GM21529 (cell line): ENCODE measurements at regions not wholly inside any gene's neighbourhood (a gene's known extent, or its start where the extent isn't known, plus 50 kb on each side); places are given as distances from the start of the nearest gene placed in this dataset.
"Not testable (repeated sequence)": the region's sequence is repeated elsewhere in the genome, so short reads cannot be mapped to it uniquely, and the experiment has no call there.

Source experiments
- ATAC-seq: cut with Tn5 transposase; IDR thresholded peaks from one replicate; pipeline ENCODE4 v1.9.1; 2021; ENCODE audit not compliant: unreplicated experiment

GRCh38 chr13:32828711-32829110 lies 187.5 kb upstream of the KL start:
- ATAC-seq: no peak

GRCh38 chr13:32829269-32829668 lies 187.0 kb upstream of the KL start:
- no peak for ATAC-seq

DNA sequence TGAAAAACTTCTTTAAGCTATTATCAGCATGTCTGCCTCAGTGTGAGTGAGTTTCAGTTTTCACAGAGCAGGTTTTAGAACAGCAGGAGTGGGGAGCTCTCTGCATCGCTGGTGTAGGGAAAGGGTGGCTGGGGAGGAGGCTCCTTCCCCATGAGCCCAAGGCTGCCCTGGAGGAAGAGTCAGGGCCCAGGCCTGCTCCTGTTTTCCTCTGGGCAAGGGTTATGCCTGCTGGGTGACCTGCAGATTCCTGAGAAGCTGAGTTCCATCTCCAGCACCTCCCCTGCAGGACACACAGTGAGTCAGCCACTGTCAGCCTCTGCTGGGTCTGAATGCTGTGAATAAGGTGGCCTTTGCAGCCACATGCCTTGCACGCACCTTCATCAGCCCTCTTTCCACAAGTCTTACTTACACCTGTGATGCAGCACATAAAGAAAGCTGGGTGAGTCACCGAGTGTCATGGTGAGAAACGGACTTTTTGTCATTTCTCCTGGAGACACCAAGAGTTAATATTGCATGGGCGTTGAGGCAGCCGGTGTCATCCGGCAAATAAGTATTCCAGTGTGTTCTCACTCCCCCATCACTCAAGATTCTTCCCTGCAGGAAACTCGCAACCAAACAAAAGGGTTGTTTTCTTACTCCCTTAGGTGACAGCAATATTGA lies 186.4 kb upstream of the KL start:
- no peak for ATAC-seq

DNA sequence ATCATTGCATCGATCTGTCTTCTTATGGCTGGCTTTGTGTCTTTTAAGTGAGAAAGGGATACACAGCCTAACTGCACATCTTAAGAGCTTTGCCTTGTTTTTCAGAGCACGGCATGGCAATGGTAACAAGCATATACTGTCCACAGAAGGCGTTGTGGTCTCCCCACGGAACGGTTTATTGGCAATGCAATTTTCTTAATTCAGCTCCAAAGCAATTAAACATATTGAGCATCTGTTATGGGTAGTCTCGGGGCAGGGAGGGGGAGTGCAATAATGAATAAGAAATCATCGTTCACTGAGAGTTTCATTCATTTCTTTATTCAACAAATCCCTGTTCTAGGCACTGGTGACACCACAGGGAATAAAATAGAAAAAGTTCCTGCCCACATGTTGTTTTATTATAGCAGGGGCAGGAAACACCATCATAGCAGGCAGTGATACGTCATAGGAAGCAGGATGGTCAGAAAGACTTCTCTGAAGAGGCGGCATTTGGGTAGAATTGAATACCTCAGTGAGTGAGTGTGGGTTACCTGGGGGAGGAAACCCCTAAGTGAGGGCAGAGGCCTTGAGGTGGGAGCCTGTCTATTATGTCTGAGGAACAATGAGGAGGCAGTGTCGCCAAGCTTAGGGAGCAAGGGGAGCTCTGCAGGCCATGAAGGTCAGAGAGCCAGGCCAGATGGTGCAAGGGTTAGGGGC lies 185.7 kb upstream of the KL start:
- no peak for ATAC-seq

DNA sequence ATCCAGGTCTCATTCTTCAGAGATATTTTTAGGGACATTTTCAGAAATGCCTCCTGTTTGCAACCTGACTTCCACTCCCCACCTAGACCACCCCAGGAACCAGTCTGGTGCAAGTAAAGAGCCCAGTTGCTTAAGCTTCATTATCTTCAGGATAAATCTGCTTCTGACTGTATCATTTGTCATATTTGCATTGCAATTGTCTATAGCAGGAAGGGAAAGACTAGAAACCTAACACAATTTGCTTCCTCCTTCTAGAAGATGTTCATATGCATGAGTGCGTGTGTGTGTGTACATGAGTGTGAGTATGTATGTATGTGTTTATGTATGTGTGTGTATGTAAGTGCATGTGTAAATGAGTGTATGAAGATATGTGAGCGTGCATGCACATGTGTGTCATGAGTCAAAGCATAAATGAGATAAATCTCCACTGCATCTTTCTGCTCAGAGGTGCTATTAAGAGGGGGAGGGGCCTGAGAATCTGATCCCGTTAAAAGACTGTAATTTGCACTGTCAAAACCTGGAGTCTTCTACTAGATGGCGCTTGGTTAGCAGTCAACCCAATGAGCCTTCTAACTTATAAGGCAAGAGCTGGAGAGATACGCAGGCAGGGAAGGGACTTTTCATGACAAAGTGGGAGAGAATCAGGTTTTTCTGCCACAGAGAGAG lies 178.8 kb upstream of the KL start:
- no peak for ATAC-seq

- no peak for ATAC-seq
Observed at GRCh38 chr13:32837973-32838927, 178.0 kb upstream of the KL start.

DNA sequence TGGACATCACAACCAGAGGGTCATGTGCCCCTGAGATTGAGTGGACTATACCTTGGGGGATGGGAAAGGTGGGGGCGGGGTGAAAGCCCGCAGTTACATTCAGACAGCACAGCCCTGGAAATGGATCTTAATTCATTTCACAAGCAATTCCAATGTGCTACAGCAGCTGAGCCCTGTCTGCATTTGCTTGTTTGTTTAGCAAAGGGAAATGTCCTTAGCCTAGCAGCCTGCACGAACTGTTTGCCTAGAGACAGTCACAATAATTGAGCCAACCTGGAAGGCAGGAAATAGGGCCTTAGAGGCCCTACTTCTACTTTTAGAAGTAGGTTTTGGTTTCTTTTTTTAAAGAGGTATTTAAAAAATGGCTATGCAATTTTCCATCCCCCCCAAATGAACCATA lies 177.3 kb upstream of the KL start:
- peak; percentile 80 for ATAC-seq

DNA sequence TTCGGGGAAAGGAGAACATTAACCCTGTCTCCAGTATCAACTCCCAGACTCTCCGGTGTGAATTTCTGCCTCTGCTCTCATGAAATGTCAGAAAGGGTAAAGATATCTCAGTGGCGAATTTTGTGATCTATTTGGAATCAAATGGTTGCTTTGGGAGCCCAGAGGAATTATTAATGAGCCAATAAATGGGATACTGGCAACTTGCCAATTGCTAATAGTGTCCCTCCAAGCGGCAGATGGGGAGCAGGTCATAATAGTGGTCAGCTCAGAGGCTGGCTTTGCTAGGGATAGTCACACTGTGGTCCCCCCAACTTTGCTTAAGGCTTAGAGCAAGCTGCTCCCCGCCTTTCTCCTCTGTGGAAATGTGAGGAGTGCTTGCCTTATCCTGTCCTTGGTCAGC lies 176.1 kb upstream of the KL start:
- ATAC-seq: no peak

DNA sequence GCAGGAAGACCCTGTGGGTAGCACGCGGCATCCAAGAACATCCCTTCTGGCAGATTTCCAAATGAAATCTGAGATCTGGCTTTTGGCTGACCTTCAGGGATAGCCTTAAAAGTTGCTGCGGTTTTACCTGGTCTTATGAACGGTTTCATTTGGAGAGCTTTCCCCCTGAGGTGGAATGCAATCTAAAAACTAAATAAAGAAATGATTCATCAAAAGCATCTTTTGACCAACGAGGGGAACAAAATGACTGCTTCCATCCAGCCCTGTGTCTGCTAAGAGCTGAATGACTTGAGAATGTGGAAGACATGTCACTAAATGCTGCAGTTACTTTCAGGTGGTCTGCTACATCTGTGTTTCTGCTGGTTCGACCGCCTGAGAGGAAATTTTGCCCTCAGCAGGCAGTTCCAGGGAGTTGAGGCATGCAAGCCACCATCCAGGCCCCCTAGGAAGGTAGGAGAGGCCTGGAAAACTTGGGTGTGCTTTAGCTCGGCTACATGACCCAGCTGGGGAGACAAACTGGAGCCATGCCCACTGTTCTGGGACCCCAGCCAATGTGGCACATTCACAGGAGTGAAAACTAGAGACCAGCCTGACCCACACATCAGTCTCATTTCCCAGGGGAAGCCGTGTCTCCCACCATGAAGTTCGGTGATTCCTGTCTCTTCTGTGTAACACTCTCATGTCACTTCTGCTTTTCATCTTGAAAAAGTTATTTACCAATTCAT lies 175.1 kb upstream of the KL start:
- ATAC-seq: peak; percentile 57

GRCh38 chr13:32845952-32846950 lies 170.0 kb upstream of the KL start:
- no peak for ATAC-seq

DNA sequence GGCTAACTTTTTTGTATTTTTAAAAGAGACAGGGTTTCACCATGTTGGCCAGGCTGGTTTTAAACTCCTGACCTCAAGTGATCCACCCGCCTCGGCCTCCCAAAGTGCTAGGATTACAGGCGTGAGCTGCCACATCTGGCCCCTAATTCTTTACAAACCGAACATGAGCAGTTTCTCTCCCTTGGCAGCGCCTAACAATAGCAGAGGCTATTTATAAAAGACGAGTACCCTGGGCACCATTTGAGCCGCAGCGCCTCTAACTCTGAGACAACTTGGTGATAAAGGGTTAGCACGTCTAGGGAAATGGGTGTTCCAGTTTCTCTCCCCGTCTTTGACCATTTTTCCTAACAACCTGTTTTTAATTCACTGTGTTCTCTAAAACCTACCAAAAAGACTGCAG lies 168.2 kb upstream of the KL start:
- not testable (repeated sequence) for ATAC-seq

- no peak for ATAC-seq
Observed at GRCh38 chr13:32849369-32849768, 166.9 kb upstream of the KL start.

DNA sequence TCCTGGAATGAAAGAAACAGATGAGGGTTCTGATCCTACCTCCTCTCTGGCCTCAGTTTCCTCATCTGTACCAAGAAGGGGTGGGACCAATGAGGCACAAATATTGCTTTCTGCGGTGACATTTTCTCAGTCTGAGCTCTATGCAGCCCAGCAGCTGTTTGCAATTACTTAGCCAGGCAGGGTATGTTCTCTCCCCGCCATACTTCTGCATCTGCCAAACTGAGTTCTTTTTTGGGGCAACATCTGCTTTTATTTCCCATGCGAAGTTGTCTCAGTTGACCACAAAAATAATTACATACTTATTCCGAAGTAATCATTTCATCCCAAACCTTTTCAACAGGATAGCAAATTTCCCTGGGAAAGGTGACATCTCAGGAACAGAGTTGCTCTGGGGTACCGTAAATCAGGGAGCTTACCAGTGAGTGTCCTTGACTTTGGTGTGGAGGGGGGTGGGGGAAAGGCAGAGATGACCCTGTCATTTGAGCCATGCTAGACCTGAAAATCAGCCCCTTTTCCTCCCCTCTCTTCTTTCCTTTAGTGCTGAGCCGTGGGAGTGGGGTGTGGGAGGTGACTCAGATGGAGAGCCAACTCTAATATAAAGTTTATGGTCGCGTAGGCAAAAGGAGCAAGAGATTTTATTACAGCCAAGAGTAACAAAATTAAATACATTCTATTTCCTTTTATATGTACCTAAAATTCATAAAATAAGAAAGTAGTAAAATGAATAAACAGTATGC lies 165.7 kb upstream of the KL start:
- no peak for ATAC-seq

DNA sequence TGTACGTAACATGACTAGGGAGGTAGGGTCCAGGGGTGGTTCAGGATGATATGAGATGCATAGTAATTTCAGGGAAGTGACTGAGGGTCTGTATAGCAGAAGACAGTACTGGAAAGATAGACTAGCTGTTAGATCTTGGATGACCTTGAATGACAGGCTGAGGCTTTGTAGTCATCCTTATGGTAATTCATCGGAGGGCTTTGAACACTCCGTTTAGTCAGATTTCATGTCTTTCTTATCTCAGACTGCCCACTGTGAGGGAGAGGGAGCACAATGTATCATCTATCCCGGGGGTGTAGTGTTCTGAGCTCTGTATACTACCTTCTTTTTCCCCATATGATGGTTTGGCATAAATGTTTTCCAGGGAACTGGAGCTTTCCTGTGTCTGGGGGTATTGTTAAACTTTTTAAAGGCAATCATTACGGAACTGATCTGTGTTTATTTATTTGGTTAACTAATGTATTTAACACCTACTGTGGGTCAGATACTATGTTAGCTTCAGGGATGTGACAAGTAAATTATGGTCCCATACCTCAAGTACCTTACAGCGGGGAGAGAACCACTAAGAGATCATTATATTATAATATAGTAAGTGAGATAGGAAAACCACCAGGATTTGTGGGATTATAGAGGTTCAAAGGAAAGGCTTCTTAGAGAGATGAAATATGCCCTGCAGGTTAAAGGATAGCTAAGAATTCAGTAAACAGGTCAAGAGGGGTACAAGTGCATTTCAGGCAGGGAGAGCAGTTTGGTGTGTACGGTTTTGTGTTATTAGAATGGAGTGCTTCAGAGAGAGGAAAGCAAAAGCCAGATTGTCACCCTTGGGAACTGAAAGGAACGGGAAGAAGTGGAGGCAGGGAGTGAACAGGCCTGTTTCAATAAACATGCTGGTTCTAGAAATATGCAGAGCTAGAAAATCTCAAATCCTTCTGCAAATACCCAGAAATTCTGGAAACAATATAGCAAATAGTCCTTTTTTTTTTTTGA lies 164.8 kb upstream of the KL start:
- no peak for ATAC-seq

- no peak for ATAC-seq
Observed at GRCh38 chr13:32852526-32852925, 163.7 kb upstream of the KL start.

DNA sequence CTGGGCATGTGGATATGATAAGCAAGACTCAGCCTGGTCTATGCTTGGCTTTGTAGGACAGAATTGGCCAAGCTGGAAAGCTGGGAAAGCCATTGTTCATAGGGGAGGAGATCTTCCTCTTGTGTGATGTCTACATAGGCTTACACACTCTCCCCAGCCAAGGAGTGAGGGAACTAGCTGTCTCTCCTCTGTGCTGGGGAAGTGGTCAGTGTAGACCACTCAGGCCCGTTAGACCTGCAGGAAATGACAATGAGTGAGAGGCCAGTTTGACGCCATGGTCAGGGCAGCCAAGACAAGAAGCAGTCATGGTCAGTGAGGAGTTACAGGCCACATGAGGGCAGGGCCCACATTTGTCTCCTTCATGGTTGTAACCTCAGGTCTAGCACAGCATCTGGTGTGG lies 159.1 kb upstream of the KL start:
- no peak for ATAC-seq

GRCh38 chr13:32857689-32858088 lies 158.5 kb upstream of the KL start:
- no peak for ATAC-seq
